ENCODE measurements at regions not wholly inside any gene's neighbourhood (a gene's known extent, or its start where the extent isn't known, plus 50 kb on each side); places are given as distances from the start of the nearest gene placed in this dataset.

DNA sequence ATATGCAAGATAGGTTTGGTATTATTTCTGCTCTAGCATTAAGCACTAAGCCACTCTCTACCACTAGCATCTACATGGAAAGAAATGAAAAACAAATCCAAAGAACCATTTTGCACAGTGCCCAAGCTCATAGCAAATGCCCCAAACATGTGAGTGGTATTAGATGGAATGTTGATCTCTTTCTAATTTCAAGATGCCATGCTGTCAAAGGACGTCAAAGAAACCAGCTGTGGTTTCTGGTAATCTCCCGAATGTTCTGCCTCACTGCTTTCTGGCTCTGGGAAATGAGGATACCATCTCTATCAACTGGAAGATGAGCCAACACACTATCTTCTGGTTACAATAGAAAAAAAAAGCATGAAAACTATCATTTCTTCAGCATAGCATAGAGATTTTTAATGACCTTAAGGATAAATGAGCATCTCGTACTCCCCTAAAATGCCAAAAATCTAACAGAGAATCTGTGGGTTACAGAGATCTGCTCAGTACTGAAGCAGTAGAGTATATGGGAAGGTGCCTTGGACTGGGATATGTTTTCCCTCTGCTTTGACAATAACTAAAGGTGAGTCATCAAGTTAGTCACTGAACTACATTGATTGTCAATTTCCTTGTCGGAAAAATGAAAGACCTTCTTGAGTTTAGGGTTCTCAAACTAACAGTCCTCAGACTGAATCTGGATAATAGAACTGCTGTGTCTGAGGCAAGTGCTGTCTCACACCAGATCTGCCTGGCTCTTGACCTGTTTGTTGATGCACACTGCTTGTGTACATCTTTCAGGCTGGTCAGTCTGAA lies 244.8 kb upstream of the NCKAP5 start (continued):
- no peak for TF ChIP-seq ZNF57 (CRISPR knock-in tag; IDR thresholded peaks at IDR 0.05)
- no peak for TF ChIP-seq CHD4 (IDR thresholded peaks at IDR 0.05; ENCODE audit: insufficient read depth, insufficient replicate concordance, low read depth, low read length, poor library complexity, severe bottlenecking)
- no peak for TF ChIP-seq ZBTB5 (IDR thresholded peaks at IDR 0.05)
- no peak for TF ChIP-seq SMAD2 (IDR thresholded peaks at IDR 0.05; ENCODE audit: low read depth, low read length)
- TF ChIP-seq, protein P1, sequence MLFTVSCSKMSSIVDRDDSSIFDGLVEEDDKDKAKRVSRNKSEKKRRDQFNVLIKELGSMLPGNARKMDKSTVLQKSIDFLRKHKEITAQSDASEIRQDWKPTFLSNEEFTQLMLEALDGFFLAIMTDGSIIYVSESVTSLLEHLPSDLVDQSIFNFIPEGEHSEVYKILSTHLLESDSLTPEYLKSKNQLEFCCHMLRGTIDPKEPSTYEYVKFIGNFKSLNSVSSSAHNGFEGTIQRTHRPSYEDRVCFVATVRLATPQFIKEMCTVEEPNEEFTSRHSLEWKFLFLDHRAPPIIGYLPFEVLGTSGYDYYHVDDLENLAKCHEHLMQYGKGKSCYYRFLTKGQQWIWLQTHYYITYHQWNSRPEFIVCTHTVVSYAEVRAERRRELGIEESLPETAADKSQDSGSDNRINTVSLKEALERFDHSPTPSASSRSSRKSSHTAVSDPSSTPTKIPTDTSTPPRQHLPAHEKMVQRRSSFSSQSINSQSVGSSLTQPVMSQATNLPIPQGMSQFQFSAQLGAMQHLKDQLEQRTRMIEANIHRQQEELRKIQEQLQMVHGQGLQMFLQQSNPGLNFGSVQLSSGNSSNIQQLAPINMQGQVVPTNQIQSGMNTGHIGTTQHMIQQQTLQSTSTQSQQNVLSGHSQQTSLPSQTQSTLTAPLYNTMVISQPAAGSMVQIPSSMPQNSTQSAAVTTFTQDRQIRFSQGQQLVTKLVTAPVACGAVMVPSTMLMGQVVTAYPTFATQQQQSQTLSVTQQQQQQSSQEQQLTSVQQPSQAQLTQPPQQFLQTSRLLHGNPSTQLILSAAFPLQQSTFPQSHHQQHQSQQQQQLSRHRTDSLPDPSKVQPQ (CRISPR knock-in tag; IDR thresholded peaks at IDR 0.05; ENCODE audit: borderline replicate concordance) = no peak
- TF ChIP-seq POLR3G (IDR thresholded peaks at IDR 0.05; ENCODE audit: extremely low read depth, insufficient read length, insufficient replicate concordance) = no peak
- no peak for TF ChIP-seq ZNF197 (CRISPR knock-in tag; IDR thresholded peaks at IDR 0.05; ENCODE audit: low read depth)
- TF ChIP-seq ARHGAP35 (IDR thresholded peaks at IDR 0.05; ENCODE audit: partially characterized antibody) = no peak
- TF ChIP-seq CHD7 (IDR thresholded peaks at IDR 0.05; ENCODE audit: low read depth, low read length) = no peak
- TF ChIP-seq TEAD2 (tag; IDR thresholded peaks at IDR 0.05) = no peak
- no peak for TF ChIP-seq BMI1 (IDR thresholded peaks at IDR 0.05; ENCODE audit: low read length)
